BJ (cell line): ENCODE measurements at regions not wholly inside any gene's neighbourhood (a gene's known extent, or its start where the extent isn't known, plus 50 kb on each side); places are given as distances from the start of the nearest gene placed in this dataset.

ENCODE experiments used
- CTCF ChIA-PET: fragments of 350-600 bp; formaldehyde crosslinking; extraction: SDS; loops from one replicate; lab custom pipeline; 2021; ENCODE audit warnings: antibody characterized with exemption, inconsistent platforms; lab: Yijun Ruan, JAX
- POLR2A ChIA-PET: fragments of 300-600 bp; sonication (Branson Sonifier 250); formaldehyde crosslinking; extraction: SDS; loops from one replicate; lab custom pipeline; 2021; ENCODE audit warnings: antibody characterized with exemption; lab: Charles Lee
- DNase-seq: peaks from one replicate; pipeline ENCODE4 v3.0.0-alpha.2; 2011; ENCODE audit warnings: low read depth
- H3K27me3 ChIP-seq: 2 replicates; pipeline ENCODE4 v1.6.0; 2011; ENCODE audit warnings: low read length; ENCODE audit not compliant: control insufficient read depth, insufficient read depth
- H3K36me3 ChIP-seq: 2 replicates; pipeline ENCODE4 v1.5.1; 2011; ENCODE audit warnings: low read length; ENCODE audit not compliant: control insufficient read depth, insufficient read depth
- H3K4me3 ChIP-seq: 2 replicates; pipeline ENCODE4 v1.5.1; 2011; ENCODE audit warnings: low read depth, mild to moderate bottlenecking, control low read depth, low read length
- TF ChIP-seq, protein P1 (sequence below): IDR thresholded peaks from 2 replicates; pipeline ENCODE4 v1.5.1; 2011; ENCODE audit warnings: low read depth, mild to moderate bottlenecking, control low read depth, inconsistent platforms, low read length, moderate library complexity; ENCODE audit not compliant: insufficient read depth

DNA sequence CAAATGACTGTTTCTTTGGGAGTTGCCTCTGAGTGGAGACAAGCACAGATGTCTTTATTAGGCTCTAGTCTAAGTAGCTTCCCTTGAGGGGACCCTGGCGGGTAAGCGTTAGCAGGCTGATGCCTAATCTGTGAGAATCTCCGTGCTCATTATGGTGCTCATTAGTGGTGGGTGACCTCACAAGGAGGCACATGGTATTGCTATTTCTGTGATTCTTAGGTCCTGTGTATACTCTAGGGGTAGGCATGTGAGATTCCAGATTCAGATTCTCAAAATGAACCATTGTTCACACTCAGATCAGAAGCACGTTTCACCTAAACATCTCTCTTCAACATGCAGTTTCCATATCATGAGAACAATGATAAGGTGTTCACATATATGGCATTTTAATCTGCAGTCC is 809.7 kb downstream of the NR2F2 start:
- Histone ChIP-seq H3K27me3 (no peaks in the 10 kb centered on the region), H3K36me3 (no peaks in the 10 kb centered on the region), H3K4me3 (no peak overlapping the region)
- no peak for DNase-seq
- TF ChIP-seq, protein P1, sequence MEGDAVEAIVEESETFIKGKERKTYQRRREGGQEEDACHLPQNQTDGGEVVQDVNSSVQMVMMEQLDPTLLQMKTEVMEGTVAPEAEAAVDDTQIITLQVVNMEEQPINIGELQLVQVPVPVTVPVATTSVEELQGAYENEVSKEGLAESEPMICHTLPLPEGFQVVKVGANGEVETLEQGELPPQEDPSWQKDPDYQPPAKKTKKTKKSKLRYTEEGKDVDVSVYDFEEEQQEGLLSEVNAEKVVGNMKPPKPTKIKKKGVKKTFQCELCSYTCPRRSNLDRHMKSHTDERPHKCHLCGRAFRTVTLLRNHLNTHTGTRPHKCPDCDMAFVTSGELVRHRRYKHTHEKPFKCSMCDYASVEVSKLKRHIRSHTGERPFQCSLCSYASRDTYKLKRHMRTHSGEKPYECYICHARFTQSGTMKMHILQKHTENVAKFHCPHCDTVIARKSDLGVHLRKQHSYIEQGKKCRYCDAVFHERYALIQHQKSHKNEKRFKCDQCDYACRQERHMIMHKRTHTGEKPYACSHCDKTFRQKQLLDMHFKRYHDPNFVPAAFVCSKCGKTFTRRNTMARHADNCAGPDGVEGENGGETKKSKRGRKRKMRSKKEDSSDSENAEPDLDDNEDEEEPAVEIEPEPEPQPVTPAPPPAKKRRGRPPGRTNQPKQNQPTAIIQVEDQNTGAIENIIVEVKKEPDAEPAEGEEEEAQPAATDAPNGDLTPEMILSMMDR = no peak
- POLR2A ChIA-PET = no interaction called here
- CTCF ChIA-PET = no interaction called here

DNA sequence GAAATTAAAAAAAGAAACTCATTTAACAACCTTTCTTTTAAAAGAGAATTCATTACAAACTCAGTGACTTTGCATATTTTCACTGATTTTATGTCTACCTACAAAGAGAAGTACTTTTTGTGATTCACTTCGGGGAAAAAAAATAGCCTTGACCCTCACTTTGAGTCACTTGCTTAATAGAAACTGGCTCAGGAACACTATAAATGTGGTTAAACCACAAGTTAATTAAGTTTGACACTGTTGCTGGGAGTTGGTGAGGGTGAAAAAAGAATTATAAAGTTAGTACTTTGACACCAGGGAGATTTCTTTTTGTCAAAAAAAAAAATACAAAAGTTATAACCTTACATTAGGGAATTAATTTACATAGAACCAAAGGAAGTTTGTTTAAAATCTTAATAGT is 810.9 kb downstream of the NR2F2 start:
- no peaks in the 10 kb centered on the region for H3K27me3 ChIP-seq
- no peaks in the 10 kb centered on the region for H3K36me3 ChIP-seq
- TF ChIP-seq, protein P1 = no peak
- H3K4me3 ChIP-seq = no peak overlapping the region
- ChIA-PET CTCF (no interaction called here), POLR2A (no interaction called here)
- DNase-seq = no peak

DNA sequence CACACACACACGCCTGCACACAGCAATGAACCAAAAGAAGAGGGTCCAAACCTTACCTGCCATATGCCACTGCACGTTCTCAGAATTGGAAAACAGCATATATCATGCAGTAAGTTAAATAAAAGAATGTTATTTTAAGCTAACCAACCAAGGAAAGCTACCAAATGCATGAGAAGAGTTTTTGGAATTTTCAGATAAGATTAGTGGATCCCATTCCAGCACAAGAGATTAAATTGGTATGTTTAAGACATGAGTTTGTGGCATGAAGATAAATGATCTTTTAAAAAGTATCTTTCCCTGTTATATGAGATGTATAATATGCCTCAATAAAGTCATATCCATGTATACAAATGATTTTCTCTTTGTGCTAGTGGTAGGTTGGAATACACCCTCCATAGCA is 811.4 kb downstream of the NR2F2 start:
- CTCF ChIA-PET = no interaction called here
- POLR2A ChIA-PET = no interaction called here
- Histone ChIP-seq H3K36me3 (no peaks in the 10 kb centered on the region), H3K27me3 (no peaks in the 10 kb centered on the region), H3K4me3 (no peak overlapping the region)
- TF ChIP-seq, protein P1 = no peak
- DNase-seq = no peak

DNA sequence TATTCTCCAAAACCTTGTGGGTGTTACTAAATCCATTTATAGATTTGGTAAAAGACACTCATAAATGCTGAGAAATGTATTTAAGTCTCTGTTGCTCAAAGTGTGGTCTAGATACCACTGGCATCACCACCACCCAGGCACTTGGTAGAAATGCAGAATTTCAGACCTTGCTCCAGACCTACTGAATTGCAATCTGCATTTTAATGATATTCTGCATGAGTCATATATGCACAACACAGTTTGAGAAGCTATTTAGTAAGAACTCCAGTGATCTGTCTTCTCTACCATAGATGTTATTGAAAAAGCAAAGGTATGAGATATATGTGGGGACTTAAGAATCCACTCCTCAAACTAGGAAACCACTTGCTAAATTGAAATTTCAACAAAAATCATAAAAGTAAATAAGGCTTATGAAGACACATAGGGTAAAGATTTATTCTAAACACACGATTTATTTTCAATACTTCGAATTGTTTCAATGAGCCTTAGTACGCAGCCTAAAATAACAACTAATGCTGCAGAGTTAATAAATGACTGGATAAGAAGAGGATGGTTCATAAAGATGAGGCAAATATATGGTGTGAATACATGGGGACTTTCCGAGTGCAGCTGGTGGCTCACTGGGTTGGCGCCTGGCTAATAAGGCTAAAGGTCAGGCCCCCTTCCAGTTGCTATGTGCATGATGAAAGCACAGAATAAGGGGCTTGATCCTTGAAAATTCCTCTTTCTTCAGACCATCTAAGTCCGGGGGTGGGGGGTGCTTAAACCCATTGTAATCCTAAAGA is 813.3 kb downstream of the NR2F2 start:
- Histone ChIP-seq H3K4me3 (no peak overlapping the region), H3K36me3 (no peaks in the 10 kb centered on the region), H3K27me3 (no peaks in the 10 kb centered on the region)
- DNase-seq = no peak
- TF ChIP-seq, protein P1 = no peak
- ChIA-PET CTCF (no interaction called here), POLR2A (no interaction called here)

DNA sequence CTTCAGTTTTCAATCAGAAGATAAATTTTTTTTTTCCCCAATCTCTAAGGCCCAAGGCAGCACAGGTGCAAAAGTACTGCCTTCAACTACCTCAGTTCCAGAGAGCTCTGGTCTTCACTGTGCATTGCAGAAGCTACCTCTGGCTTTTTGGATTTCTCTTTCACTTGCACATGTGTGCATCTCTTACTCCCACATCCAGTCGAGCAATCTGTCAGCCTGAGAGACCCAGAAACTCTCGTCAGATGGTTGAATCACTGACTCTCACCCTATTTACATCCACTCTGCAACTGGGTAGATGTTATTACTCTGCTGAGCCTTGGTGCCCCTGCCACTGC is 813.8 kb downstream of the NR2F2 start:
- Histone ChIP-seq H3K36me3 (no peaks in the 10 kb centered on the region), H3K4me3 (no peak overlapping the region), H3K27me3 (no peaks in the 10 kb centered on the region)
- ChIA-PET POLR2A (no interaction called here), CTCF (no interaction called here)
- no peak for DNase-seq
- TF ChIP-seq, protein P1 = no peak
